GM08714 (cell line): ENCODE measurements at regions not wholly inside any gene's neighbourhood (a gene's known extent, or its start where the extent isn't known, plus 50 kb on each side); places are given as distances from the start of the nearest gene placed in this dataset.

ENCODE experiments used
- H3K4me3 ChIP-seq: fragments of 200-500 bp; sonication (Bioruptor generic); 2 replicates; pipeline ENCODE4 v1.5.1; 2014; ENCODE audit warnings: mild to moderate bottlenecking, low read length, inconsistent platforms
- ZNF274 ChIP-seq: IDR thresholded peaks from 2 replicates; pipeline ENCODE4 v1.6.1; 2012; ENCODE audit warnings: mild to moderate bottlenecking, low read depth, low read length

DNA sequence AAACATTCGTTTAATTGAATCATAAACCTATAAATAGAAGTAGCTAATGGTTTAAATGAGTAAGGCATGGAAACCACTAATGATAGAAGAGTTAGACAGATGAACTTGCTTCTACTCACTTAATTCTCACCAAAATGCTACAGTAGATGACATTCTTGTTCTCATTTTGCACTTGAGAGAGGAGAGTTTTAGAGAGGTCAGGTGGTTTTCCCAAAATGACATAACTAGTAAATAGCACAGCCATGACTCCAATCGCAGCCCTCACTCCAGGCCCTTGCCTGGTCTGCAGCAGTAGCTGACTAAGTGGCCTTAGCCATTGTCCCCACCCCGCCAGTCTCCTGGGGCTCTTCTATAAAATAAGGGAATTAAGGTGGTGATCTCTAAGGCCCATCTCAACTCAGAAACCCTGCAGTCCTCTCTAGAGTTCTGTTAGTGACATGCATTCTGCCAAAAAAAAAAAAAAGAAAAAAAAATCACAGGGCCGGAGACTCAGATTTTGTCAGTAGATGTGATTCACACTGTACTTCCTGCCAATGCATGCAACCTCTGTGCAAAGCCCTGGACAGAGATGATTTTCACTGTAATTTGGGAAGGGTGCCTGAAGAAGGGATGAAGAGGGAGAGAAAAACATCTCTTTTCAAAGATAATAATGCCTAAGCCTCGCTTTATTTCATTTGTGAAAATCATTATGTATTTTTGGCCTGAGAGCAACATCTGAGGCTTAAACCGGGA, 221.8 kb downstream of the ANAPC1 start:
- no peak overlapping the region for H3K4me3 ChIP-seq
- TF ChIP-seq ZNF274, result no peak

DNA sequence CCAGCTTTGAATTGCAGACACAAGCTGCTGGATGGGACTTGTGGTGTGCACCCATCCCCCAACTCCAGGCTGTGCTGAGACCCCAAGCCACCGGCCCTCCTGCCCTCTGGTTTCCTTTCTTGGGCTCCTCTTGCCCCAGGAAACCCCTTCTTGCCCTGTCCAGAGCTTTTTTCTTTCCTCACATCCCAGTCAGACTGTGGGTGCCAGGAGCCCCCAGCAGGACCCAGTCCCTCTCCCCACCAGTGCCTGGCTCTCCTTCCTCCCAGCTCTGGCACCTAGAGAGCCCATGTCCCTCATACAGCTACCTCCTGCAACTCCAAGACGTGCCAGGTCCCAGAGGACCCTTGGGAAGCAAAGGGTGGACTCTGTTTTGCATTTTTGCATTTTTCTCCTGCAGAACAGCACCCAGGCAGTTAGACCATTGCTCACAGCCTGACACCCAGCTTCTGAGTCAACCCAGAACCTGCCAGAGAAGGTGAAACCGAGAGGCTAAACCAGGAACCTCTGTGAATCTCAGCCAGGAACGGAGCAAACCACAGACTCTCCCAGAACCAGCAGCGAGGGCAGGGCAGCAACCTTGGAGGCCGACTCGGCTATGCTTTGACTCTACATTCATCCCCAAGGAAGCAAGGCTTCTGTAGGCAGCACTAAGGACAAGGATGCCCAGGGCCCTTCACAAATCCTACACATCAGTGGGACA, 221.1 kb downstream of the ANAPC1 start:
- no peak overlapping the region for H3K4me3 ChIP-seq
- TF ChIP-seq ZNF274, result no peak

DNA sequence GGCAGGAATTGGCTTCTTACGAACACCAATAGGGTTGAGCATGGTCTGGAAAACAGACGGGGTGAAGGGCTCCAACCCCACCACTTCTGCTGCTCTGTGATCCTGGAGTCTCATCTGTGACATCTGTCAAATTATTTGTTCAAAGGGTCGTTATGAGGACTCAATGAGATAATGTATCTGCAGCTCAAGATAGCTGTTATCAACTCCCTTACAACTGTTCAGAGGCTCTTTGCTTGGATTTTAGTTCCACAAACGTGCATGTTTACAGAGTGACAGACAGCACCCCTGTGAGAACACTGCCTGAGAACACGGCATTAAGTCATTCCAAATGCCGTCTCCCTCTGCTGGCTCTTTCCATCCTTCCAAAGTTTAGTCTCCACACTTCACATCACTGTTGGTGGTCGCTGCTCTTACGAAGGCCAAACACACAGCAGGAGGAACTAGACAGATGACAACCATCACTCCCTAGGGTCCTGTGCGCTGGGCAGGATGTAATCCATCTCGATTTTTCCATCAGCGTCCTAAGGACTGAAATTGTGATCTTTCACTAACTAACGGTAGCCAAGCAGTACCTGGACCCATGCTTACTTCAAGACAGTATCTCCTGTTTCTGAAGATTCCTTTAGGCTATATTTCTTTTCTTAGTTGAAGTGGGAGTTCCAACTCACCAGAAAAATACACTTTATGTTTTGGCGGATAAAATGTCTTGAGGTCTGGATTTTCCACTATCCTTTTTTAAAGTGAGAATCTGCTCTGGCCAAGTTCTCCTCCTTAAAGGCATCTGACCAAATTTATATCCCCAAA, 220.3 kb downstream of the ANAPC1 start:
- no peak for TF ChIP-seq ZNF274
- H3K4me3 ChIP-seq, result no peak overlapping the region

DNA sequence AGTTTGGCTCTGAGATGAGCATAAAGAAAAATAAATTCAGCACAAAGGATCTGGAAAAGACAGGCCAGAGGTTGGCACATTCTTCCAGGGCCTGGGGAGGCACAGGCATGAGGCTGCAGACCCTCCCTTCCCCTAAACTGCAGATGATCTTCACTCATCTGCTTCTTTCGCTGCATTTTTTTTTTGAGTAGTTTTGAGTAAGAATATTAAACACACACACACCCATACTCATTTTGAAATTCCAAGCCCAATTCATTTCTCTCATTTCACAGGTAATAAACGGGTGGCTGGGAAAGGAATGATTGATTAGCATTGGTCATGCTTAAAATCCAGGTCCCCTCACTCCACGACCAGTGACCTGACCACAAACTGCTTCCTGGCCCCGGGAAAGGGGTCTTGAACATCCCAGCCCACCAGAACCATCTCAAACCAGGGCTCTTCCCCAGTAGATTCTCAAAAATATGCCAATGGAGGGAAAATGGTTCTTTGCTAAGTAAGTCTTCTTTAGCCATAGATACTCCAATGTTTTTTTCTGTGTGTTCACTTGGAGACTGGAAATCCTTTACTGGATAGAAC, 219.6 kb downstream of the ANAPC1 start:
- no peak overlapping the region for H3K4me3 ChIP-seq
- TF ChIP-seq ZNF274, result no peak

DNA sequence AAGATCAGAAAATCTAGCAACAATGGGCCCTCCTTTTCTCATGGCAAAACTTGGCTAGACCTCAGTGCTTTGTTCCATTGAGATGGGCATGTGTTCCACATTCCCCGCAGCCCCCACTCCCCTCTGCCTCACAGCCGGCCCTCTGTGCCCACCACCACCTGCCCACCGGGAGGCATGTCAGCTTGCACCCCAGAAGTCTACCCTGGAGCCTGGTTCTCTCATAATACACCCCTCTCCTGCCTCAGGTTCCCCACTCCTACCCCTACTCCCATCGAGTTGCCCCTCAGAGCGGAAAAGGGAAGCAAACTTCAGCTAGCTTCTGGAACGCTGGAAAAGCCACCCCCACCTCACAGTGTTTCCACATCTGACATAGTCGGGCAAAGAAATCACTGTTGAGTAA, 219.0 kb downstream of the ANAPC1 start:
- TF ChIP-seq ZNF274, result no peak
- no peak overlapping the region for H3K4me3 ChIP-seq

DNA sequence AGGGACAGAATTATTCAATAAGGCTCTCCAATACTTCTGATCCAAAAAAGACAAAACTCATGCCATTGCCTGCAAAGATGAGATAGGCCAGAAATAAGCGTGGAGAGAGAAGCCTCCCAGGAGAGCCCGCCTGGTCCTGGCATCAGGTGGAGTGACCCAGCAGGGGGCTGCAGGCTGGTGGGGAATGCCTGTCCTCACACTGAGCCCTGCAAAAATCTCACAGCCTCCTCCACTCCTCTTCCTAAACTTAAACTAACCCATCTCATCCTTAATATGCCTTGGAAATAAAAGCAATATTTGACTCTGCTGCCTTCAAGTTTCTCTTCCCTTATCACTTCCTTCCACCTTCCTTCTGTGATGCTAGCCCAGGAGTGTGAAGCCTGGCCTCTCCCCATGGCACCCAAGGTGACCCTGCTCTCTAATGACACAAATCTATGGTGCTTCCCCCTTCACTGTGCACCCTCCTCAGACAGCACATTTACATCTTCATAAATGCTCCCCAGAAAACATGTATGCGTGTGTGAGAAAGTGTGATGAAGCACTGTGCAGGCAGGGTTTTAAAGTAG, 218.4 kb downstream of the ANAPC1 start:
- no peak for TF ChIP-seq ZNF274

DNA sequence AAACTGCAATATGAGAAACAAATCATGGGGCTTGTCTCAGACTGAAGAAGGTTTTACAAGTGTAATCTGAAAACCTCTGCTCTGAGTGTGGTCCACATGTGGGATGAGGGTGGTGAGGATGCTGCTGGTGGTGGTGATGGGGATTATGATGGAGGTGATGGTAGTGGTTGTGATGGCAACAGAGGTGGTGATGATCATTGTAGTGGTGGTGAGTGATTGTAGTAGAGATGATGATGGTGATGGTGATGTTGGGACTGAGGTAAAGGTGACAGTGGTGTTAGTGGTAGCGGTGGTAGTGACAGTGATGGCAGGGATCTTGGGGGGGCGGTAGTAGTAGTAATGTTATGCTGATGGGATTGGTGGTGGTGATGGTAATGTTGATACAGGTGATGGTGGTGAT, 217.8 kb downstream of the ANAPC1 start:
- H3K4me3 ChIP-seq, result no peak overlapping the region

More for the DNA sequence above, 218.4 kb downstream of the ANAPC1 start:
- H3K4me3 ChIP-seq, result no peak overlapping the region

DNA sequence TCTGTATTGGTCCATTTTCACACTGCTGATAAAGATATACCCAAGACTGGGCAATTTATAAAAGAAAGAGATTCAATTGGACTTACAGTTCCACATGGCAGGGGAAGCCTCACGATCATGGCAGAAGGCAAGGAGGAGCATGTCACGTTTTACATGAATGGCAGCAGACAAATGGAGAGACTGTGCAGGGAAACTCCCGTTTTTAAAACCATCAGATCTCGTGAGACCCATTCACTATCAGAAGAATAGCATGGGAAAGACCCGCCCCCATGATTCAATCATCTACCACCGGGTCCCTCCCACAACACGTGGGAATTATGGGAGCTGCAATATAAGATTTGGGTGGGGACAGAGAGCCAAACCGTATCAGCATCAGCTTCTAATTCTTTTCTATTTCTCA, 217.0 kb downstream of the ANAPC1 start:
- no peak overlapping the region for H3K4me3 ChIP-seq
- no peak for TF ChIP-seq ZNF274

More for the DNA sequence above, 217.8 kb downstream of the ANAPC1 start:
- TF ChIP-seq ZNF274, result no peak

DNA sequence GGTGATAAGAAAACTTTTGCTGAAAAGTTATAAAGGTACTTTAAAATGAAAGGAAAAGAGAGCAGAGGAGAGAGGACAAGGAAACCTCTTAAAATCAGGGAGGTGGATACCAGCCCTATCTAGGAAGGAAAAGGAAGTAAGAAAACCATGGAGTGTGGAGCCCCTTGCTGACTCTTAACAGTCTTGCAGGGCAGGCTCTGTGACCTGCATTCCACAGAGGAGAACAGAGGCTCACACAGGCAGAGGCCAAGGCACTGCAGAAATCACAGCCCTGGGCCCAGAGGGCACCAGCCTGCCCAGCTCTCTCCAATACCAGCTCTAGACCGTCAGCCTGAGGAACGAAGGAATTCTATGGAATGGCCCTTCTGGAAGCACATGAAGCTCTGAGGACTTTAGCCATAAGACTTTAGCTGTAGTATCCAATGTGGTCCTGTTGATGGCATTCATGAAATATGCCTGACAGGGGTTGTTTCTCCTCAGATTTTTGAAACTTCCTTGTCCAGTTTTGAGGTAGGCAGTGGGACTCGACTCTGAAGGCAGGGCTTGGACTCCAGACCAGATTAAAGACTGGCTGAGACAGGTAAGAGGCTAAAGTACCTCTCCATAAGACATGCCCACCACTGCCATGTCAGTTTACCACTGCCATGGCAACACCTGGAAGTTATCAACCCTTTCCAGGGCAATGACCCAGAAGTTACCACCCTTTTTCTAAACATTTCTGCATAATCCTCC, 216.3 kb downstream of the ANAPC1 start:
- no peak overlapping the region for H3K4me3 ChIP-seq
- no peak for TF ChIP-seq ZNF274

DNA sequence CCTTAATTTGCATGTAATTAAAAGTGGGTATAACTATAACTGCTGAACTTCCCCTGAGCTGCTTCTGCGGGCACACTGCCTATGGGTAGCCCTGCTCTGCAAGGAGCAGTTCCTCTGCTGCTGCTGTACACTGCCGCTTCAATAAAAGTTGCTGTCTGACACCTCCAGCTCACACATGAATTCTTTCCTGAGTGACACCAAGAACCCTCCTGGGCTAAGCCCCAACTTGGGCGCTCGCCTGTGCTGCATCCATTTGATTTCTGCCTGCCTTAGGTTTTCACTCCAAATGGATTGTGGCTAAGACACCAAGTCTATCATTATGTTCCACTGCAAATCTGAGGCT, 215.7 kb downstream of the ANAPC1 start:
- TF ChIP-seq ZNF274, result no peak
- H3K4me3 ChIP-seq, result no peak overlapping the region

DNA sequence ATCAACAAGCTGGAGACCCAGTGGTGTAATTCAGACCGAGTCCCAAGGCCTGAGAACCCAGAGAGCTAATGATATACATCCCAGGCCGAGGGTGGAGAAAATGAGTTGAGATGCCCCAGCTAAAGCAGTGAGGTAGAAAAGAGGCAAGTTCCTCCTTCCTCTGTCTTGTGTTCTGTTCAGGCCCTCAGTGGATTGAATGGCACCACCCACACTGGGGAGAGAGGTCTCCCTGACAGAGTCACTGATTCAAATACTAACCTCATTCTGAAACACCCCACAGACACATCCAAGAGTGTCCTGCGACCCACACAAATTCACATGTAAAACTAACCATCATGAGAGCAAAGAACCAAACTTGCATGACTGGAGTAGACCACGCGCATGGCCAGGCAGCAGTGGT, 215.3 kb downstream of the ANAPC1 start:
- TF ChIP-seq ZNF274, result no peak
- no peak overlapping the region for H3K4me3 ChIP-seq

DNA sequence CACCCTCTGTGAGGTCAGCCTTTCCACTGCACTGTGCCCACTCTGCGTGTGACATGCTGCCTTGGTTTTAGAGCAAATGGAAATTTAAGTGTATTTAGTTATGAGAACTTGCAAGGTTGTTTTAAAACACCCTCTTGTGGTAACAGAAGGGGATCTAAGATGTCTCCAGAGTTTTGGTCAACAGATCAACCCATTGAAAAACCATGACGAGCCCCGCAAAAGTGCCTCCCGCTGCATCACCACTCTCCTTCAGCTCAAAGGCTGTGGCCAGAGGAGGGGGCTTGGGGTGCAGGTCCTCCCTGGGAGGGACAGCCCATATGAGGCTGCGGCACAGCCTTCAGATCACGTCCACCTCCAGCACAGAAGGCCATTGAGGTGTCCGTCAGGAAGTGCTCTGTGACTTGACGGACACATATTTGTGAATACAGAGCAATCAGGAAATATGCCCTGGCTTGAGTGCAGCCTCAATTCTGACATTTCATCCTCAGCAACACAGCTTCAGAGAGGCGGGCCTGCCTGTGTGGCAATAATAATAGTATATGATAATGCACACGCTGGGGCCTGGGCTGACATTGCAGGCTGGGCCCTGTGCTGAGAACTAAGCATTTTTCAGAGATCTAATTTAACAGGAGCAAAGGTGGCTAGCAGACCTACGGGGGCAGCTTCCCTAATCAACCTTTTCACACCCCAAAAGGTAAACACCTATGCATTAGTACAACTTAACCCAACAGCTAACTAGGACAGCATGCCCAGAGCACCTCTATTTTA, 213.9 kb downstream of the ANAPC1 start:
- H3K4me3 ChIP-seq, result no peak overlapping the region
- TF ChIP-seq ZNF274, result no peak

DNA sequence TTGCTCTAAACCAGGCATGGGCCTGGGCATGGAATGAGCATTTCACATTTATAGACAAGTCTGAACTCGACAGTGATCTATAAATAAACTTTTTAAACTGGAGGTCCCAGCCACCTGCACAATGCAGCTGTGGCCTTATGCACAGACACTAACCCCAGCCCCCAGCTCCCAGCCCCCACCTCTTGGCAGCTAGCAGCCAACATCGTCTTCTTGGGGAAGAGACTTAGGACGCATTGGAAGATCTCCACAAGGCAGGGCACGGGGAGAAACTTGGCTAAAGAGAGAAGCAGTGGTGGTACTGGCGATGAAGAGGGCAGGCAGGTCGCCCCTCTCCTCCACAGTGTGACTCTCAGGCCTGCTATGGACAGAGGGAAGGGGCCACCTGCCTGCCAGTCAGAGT, 213.2 kb downstream of the ANAPC1 start:
- TF ChIP-seq ZNF274, result no peak
- no peak overlapping the region for H3K4me3 ChIP-seq
